H54 (cell line): ENCODE measurements at regions not wholly inside any gene's neighbourhood (a gene's known extent, or its start where the extent isn't known, plus 50 kb on each side); places are given as distances from the start of the nearest gene placed in this dataset.

Experiments used
- DNase-seq: peaks from one replicate; pipeline ENCODE4 v3.0.0; 2011; ENCODE audit warnings: low spot score, mixed read lengths; ENCODE audit not compliant: insufficient read length
- FAIRE-seq: peaks from 3 replicates; lab custom pipeline; 2011; peaks lifted over from hg19 to GRCh38; lab: Jason Lieb, UNC
- POLR2A ChIP-seq: IDR thresholded peaks from 2 replicates; pipeline ENCODE4 v1.6.1; 2011; ENCODE audit warnings: low read depth, mild to moderate bottlenecking, low read length

DNA sequence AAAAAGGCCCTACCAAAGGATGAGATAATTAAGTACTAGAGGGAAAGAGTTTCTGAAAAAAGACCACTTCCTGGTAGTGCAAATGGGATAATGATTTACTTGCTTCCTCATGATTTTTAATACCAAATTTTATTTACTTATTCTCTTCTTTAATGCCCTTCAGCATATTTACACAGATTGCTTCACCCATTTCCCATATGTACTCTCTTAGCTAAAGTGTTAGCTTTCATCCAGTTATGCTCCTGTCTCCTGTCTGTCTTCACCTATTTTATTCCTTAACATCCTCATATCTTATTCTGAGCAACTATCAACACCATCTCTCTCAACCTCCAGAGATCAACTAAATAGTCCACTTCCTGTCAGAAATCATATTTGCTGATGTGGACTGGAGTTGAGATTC is 183.2 kb upstream of the HS3ST1 start:
- DNase-seq (no peak), FAIRE-seq (no peak)
- no peak for TF ChIP-seq POLR2A

DNA sequence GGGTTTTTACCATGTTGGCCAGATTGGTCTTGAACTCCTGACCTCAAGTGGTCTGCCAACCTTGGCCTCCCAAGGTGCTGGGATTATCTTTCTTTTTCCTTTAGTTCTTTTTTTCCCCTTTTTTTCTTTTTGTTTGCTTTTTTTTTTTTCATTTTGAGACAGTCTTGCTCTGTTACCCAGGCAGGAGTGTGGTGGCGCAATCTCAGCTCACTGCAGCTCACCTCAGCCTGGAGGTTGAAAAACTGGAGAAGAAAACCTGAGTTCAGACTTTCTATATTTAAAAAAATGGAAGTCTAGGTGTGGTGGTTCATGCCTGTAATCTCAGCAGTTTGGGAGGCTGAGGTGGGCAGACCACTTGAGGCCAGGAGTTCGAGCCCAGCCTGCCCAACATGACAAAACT is 181.1 kb upstream of the HS3ST1 start:
- FAIRE-seq (no peak), DNase-seq (no peak)
- no peak for TF ChIP-seq POLR2A

DNA sequence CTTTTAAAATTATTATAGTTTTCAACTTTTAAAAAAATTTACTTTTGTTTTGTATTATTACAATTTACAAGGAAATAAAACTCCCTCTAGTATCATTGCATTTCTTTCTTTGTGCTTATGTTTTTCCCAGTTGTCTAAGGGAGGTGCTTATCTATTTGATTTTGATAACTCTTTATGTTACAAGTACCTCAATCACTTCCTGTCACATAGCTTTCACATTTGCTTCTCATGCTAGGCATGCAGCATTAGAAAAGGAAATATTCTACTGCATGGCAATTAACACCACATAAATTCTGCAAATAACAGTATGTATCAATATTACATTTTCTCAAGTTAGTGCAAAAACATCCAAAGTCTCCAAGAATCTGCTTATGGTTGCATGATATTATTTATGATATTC is 180.3 kb upstream of the HS3ST1 start:
- no peak for TF ChIP-seq POLR2A
- DNase-seq (no peak), FAIRE-seq (no peak)

DNA sequence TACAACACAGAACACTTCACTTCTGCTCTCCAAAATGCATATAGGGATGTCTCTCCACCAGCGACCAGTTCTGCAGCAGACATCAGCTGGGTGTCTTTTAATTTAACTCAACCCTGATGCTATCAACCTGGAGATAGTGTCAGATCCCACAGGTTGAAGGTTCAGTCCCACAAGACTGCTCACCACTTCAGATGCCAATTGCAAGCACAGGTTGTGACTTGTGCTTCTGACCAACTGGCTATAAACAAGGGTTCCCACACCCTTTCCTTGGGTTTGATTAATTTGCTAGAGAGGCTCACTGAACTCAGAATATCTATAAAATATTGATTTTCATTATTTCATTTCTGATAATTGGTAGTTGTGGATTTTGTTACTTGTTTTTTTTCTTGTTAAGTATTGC is 177.4 kb upstream of the HS3ST1 start:
- no peak for DNase-seq
- TF ChIP-seq POLR2A: no peak
- FAIRE-seq: no peak

DNA sequence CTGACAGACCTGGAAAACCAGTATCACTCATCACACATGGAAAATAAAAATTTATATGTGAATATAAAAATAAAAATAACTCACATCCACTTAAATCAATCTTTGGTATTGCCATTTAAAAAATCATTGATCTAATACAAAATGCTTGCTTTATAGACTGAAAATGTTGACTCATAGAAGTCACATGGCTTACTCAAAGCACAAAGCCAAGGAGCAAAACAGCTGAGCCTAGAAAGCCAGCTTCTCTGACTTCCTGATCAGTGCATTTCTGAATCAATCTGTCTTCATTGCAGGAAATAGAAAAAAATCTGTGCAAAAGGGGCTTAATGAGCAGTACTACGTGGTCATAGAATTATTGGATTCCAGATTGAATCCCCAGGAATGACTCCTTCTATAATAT is 176.9 kb upstream of the HS3ST1 start:
- FAIRE-seq: no peak
- DNase-seq: no peak
- no peak for TF ChIP-seq POLR2A

DNA sequence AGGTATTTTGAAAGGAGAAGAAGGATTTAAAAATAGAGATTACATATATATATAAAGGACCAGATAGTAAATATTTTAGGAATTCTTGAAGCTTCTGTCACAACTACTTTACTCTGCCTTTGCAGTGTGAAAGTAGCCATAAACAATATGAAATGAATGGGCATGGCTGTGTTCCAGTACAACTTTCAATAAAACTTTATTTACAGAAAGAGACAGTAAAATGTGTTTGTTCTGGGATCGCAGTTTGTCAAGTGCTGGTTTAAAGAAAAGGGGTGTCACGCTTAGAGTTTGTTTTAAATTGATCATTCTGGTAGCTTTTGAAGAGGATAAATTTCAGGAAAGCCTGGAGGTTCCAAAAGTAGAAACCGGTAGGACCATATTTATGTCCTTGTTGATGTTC is 176.1 kb upstream of the HS3ST1 start:
- no peak for FAIRE-seq
- no peak for TF ChIP-seq POLR2A
- no peak for DNase-seq

DNA sequence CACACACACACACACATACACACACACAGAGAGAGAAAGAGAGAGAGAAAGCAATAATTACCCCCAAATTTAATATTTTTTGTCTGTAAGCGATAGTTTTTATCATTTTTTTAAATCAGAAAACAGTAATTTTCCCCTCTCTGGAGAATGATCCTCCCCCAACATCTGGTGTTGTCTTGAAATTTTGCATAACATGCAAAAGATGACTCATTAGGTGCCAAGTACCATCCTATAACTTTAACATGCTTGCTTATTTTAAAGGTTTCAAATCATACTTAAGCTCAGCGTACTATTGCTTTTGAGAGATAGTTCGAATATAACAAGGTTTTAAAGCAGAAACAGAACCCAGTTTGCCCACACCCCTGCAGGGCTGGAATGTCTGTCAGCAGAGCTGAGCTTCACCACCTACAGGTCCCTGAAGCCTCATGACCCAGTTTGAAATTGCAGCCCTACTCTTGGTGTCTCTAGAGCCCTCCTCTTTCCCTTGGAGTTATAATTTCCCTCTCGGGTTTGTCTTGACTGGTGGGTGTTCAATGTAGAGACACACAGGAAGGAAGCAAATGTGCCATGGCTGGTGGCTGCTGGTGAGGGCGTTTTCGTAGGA is 175.0 kb upstream of the HS3ST1 start:
- DNase-seq: no peak
- TF ChIP-seq POLR2A: no peak
- FAIRE-seq: no peak

DNA sequence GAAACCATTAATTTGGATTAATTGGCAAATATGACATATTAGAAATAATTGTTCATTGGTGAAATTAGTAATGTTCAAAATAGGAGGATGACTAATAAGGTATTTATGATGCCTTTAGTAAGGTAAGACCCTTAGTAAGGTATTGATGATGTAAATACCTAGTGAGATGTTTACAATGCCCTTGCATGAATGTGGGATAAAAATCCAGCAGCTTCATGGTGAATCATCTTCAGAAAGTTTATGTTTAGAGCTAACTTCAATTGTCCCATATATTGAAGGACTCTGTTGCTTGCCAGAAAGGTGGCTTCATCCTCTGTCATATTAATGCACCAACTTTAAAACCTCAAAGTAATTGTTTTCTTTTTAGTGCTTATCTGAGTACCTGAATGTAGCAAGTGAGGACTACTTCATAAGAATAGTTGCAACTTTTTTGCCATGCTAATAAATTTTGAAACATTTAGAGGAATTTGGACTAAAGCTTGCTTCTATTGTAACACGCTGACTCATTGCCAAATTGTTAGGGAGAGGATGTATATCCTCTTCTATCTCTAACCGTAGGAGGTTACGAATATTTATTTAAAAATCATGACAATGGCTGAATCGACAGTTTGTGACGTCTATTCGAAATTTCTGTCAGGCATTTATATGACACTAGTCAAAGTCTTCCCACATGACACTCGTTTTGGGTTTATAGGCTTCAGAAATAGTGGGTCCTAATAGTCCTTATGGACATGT is 174.1 kb upstream of the HS3ST1 start:
- no peak for TF ChIP-seq POLR2A
- no peak for DNase-seq
- FAIRE-seq: no peak

DNA sequence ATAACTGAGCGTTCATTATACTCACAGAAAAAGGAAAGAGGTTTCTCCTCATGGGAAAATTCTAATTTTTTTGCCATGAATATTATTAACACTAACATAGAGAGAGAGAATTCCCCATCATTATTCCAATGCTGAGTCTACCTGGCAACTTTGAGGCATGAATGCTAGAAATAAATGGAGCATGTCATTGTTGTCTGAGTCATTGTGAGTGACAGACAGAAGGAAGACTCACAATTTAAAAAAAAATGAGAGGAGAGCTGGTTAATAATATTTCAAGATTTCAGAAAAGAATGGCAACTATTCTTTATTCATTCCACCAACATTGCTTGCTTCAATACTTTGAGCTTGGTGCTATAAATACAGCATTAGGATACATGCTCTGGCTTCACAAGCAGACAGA is 170.4 kb upstream of the HS3ST1 start:
- TF ChIP-seq POLR2A: no peak
- no peak for FAIRE-seq
- no peak for DNase-seq

DNA sequence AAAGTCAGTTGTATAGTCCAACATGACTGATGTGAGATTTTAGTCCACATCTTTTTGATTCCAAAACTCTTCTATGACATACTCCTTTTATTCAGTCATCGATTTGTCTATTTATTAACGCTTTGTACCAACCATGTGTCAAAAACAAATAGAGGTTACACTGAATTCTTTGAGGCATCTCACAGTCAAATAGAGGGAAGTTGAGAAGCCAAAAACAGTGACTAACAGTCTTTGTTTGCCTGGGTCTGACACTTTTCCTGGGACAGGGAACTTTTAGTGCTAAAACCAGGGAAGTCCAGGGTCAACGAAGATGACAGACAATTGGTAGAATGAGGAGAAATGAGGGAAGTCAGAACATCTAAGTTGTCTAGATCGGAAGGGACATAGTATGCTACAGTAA is 169.9 kb upstream of the HS3ST1 start:
- FAIRE-seq: no peak
- no peak for TF ChIP-seq POLR2A
- no peak for DNase-seq

DNA sequence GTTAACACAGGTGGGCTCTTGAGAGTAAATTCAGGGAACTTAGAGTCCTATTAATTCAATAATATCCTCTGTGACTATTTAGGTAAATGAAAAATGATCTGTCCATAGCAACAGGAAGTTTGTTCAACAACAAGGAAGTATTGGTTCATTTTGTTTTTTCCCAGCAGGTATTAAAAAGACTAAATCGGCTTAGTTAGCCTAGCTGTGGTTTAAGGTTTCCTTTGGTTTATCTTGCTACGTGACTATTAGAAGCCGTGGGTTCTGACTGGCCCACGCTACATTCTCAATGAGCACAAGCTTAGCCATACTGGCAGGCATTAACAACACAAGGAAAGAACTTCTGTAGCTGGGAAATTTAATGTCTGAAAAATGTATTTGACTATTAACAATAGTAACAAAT is 168.8 kb upstream of the HS3ST1 start:
- DNase-seq (no peak), FAIRE-seq (no peak)
- TF ChIP-seq POLR2A: no peak

DNA sequence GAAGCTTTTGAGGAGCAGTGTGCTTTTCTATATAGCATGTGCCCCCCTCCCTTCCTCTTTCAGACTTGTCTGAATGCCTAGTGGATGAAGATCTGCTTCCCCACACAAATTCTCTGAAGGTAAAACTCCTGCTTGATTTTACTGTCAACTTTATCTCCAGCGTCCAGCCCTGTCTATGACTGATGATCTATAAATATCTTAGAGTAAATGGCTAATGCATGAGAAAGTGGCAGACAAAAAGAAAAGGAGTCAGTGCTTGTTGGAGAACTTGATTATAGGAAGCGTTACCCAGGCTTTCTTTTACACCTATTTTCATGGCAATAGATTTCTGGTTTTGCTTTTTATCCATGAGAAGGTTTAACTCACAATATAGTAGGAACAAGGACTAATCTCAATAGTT is 168.3 kb upstream of the HS3ST1 start:
- no peak for TF ChIP-seq POLR2A
- DNase-seq (no peak), FAIRE-seq (no peak)

DNA sequence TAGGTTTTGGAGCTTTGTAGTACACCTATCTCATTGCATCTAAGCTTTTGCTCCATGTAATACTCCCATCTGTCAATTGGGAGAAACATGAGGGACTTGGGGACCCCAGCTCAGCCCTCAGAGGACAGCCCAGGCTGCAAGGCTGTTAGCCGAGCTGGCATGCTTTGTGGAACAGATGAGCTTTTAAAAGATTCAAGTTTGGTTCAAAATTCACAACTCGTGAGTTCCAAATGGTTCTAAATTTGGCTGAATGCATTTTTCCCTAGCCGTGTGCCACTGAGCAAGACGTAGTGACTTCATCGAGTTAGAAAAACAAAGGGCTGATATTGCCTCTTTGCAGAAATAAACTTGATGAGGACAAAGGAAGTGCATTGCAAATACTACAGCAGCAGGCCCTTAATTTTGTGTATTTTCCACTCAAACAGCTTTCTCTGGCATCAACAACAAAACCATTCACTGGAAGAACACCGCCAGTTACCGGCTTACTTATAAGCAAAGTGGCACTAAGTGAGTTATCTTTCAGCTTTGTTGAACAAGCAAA is 165.0 kb upstream of the HS3ST1 start:
- no peak for TF ChIP-seq POLR2A
- DNase-seq (no peak), FAIRE-seq (no peak)

DNA sequence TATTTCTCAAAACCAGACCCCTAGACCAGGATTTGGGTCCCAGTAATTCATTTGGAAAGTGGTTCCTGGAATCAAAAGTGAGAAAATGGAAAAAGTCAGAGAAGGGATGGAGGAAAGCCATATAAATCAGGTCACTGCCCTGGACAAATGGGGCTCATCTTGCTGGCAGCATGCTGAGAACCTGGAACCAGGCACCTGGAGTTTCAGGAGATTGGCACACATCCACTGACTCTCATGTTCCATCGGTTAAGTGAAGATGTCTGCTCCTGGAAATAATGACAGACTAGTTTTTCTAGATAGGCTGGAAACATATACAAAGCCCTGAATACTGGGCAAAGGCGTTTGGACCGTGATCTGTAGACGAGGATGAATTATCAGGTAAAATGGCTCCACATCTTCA is 163.6 kb upstream of the HS3ST1 start:
- no peak for FAIRE-seq
- no peak for TF ChIP-seq POLR2A
- DNase-seq: no peak

DNA sequence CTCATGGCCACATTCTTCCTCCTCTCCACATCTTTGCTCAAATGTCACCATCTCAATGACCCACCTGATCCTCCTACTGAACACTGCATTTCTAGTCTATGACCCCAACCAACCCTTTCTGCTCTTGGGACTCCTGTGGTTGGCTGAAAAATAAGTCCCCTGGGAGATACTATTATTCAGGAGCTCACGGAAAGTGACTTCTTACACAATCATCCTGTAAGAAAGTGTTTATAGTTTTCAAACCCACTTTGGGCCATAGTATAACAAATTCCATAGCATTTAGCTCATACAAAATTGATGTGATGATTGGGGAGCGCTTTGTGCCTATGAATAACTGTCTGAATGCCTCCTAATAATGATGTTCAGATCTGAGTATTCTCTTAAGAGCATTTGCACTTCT is 161.4 kb upstream of the HS3ST1 start:
- DNase-seq (no peak), FAIRE-seq (no peak)
- no peak for TF ChIP-seq POLR2A
